HFF-Myc (cell line): ENCODE measurements at regions not wholly inside any gene's neighbourhood (a gene's known extent, or its start where the extent isn't known, plus 50 kb on each side); places are given as distances from the start of the nearest gene placed in this dataset.

Experiments used
- DNase-seq: peaks from one replicate; pipeline ENCODE4 v3.0.0-alpha.2; 2011; ENCODE audit warnings: low read depth; ENCODE audit errors: extremely low read depth
- H3K4me3 ChIP-seq: replicated peaks from 2 replicates; pipeline ENCODE4 v1.5.1; 2011; ENCODE audit warnings: low read depth, mild to moderate bottlenecking, control low read depth, low read length
- TF ChIP-seq, protein P1 (sequence below): IDR thresholded peaks from 2 replicates; pipeline ENCODE4 v1.5.1; 2012; ENCODE audit warnings: mild to moderate bottlenecking, low read depth, low read length, control low read depth; ENCODE audit errors: missing control alignments

- TF ChIP-seq, protein P1, sequence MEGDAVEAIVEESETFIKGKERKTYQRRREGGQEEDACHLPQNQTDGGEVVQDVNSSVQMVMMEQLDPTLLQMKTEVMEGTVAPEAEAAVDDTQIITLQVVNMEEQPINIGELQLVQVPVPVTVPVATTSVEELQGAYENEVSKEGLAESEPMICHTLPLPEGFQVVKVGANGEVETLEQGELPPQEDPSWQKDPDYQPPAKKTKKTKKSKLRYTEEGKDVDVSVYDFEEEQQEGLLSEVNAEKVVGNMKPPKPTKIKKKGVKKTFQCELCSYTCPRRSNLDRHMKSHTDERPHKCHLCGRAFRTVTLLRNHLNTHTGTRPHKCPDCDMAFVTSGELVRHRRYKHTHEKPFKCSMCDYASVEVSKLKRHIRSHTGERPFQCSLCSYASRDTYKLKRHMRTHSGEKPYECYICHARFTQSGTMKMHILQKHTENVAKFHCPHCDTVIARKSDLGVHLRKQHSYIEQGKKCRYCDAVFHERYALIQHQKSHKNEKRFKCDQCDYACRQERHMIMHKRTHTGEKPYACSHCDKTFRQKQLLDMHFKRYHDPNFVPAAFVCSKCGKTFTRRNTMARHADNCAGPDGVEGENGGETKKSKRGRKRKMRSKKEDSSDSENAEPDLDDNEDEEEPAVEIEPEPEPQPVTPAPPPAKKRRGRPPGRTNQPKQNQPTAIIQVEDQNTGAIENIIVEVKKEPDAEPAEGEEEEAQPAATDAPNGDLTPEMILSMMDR = no peak
- no peak overlapping the region for H3K4me3 ChIP-seq
- DNase-seq = no peak
Measured at GRCh38 chr17:31691251-31691905, 167.7 kb downstream of the COPRS start.

DNA sequence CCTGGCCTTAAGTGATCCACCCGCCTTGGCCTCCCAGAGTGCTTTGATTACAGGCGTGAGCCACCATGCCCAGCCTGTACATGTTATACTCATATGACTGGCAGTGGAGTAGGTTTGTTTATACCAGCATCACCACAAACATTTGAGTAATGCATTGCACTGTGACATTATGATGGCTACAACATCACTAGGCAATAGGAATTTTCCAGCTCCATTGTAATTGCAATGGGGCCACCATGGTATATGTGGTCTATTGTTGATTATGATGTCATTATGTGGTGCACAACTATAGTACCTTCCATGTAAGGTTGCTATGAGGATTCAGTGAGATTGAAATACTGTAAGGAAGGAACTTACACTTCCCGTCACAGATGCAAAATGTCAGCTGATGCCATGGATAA, 168.9 kb downstream of the COPRS start:
- H3K4me3 ChIP-seq = no peak overlapping the region
- TF ChIP-seq, protein P1 = no peak
- no peak for DNase-seq

DNA sequence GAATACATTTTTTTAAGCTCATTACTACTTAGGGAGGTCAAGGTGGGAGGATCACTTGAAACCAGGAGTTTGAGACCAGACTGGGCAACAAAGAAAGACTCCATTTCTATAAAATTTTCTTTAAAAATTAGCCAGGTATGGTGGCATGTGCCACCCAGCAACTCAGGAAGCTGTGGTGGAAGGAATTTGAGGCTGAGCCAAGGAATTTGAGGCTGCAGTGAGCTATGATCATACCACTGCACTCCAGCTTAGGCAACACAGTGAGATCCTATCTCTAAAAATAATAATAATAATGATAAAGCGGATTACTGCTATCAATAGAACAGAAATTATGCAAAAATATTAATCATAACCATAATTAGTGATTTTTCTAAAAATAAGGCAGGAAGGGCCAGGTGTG, 170.3 kb downstream of the COPRS start:
- TF ChIP-seq, protein P1 = no peak
- no peak for DNase-seq
- no peak overlapping the region for H3K4me3 ChIP-seq

- H3K4me3 ChIP-seq = no peak overlapping the region
Measured at GRCh38 chr17:31687505-31688126, 171.4 kb downstream of the COPRS start.

GRCh38 chr17:31686495-31686894, 172.5 kb downstream of the COPRS start:
- no peak overlapping the region for H3K4me3 ChIP-seq
- TF ChIP-seq, protein P1 = no peak
- no peak for DNase-seq

More at GRCh38 chr17:31687505-31688126, 171.4 kb downstream of the COPRS start:
- no peak for DNase-seq
- TF ChIP-seq, protein P1 = no peak

GRCh38 chr17:31684901-31685300, 174.1 kb downstream of the COPRS start:
- H3K4me3 ChIP-seq = no peak overlapping the region
- DNase-seq = no peak
- TF ChIP-seq, protein P1 = no peak
